GM08714 (cell line): ENCODE measurements at regions not wholly inside any gene's neighbourhood (a gene's known extent, or its start where the extent isn't known, plus 50 kb on each side); places are given as distances from the start of the nearest gene placed in this dataset.

ENCODE experiments used
- H3K4me3 ChIP-seq: fragments of 200-500 bp; sonication (Bioruptor generic); 2 replicates; pipeline ENCODE4 v1.5.1; 2014; ENCODE audit warnings: mild to moderate bottlenecking, low read length, inconsistent platforms
- ZNF274 ChIP-seq: IDR thresholded peaks from 2 replicates; pipeline ENCODE4 v1.6.1; 2012; ENCODE audit warnings: mild to moderate bottlenecking, low read depth, low read length

DNA sequence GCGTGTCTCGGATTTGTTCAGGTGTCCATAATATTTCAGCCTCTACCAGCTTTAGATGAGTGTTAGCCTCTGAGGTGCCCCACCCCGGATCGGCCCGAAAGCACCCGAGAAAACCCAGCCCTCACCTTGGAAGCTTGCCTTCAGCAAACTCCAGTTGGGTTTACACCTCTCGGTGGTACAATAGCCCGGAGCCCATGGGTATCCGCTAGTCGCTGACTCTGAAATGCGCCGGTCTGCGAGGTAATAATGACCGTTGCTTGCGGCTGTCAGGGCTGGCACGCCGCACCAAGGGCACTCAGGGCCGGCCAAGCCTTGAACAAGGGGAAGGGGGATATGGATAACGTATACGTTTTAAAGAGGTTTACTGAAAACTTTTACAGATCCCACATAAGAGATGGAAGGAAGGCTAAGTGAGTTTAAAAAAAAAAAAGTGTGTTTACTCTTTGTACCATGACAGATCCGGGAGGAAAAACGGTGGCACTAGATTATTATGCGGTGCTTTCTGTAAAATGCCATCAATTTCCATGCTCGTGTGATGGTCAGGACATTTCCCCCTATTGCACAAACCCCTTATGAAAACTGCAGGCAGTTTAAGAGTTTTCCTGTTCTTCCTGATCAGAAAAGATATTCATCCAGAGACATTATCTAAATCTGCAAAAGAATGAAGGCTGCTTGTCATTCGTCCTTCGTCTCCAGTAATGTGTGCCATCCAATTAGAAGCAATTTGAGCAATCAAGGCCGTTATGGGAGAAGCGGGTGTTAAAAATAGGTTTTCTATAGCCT, 124.2 kb downstream of the TMEM161B start:
- no peak for TF ChIP-seq ZNF274
- H3K4me3 ChIP-seq = peak overlapping the region; percentile 49; the same call in 1 of the 2 replicates

DNA sequence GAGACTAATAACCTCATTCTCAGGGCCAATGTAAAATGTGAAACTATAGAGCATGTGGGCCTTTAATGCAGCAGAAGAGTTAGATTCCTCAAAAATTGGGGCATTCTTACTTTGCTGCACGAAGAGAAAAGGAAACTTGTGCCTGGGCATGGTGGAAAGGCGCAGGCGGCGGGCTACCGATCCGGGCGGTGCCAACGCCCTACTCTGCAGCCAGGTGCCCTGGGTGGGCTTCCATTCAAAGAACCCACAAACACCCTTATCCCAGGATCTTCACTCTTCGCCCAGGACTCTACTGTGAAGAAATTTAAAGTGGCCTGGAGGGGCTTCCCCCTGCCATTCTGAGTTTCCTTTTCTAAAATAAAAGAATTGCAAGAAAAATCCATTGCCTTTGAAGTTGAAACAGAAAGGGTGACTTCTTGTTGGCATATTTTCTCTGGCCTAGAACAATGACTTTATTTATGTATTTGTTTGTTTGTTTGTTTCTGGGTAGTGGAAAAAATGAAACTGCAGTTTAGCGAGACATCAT, 124.9 kb downstream of the TMEM161B start:
- peak overlapping the region; percentile 49; the same call in 1 of the 2 replicates for H3K4me3 ChIP-seq
- TF ChIP-seq ZNF274 = no peak

DNA sequence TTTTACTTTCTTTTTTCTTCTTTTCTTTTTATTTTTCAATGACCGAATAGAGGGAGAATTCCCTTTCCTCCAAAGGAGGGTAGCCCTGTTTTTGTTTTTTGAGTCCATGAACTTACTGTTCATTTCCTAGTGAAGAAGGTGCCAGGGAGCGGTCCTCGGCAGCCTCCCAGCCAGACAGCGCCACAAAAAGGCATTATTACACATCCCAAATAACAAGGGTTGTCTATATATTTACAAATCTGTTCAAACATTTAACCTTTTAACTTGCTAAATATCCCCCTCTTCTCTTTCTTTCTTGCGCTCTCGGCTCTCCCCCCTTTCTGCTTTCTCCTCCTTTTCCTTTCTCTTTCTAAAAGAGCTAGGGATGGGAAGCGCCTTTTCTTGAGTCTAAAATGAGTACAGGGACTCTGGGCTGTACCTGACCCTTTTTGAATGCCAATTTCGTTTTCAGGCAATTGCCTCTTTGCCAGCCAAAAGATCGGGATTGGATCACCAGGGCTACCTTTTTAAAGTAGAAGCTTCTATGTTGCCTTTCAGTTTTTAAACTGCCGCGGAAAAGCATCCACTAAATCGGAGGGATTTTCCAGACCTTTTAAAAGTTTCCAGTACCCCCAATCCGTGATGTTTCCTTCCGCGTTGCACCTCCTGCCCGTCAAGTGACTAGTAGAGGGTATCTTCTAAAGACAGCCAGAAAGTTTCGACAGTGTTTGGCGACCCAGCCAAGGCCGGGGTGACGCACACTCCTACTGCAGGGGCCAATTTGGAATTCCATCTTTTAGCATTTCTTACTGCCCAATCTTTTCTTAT, 125.6 kb downstream of the TMEM161B start:
- peak overlapping the region; percentile 49; the same call in 1 of the 2 replicates for H3K4me3 ChIP-seq
- no peak for TF ChIP-seq ZNF274

DNA sequence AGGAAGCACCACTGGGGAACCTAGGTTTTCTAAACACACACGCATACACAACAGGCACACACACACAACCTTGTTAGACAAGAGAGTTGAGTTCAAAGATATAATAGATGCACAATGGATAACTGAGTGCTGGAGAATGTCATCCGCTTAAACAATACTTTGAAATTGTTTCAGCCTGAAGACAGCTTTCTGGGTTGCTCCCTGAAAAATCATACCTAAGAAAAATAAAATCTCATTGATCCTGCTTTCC, 126.1 kb downstream of the TMEM161B start:
- no peak for TF ChIP-seq ZNF274
- H3K4me3 ChIP-seq = peak overlapping the region; percentile 68

DNA sequence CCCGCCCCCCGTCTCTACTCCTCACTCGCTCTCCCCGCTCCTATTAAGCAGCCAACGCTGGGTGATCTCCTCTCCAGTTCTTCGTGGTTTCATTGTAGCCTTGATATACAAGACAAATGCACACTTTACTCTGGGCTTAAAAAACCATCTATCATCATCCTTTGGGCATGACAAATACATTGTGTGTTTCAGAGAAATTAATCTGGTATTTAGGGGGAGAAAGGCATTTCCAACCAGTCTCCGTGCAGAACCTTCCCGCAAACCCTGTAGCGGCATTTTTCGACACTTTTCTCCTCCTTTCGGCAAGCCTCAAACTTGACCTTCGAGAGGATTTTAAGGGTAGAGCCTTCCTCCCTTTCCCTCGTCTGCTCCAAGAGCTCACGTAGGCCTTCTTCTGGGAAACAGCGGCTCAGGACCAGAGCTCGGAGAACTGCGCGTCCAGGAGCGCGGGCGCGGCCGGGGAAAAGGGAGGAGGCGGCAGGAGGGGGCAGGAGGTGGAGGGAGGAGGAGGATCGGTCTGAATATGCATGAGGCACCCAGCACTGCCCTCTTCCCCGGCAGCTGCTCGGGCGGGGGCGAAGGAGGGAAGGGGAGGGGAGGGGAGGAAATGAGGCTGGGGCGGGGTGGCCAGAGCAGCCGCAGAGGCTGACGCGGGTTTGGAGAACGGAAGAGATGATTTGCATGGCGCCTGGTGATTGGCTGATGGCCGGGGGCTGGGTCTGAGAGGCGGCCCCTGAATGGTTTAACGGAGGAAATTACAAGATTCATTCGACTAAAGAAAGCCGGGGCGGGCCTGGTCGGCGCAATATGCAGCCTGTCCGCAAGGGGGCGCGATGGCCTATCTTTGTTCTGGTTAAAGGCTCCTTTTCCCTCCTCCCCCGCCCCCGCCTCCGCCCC, 127.5 kb downstream of the TMEM161B start:
- peak overlapping the region; percentile 67 for H3K4me3 ChIP-seq
- no peak for TF ChIP-seq ZNF274

DNA sequence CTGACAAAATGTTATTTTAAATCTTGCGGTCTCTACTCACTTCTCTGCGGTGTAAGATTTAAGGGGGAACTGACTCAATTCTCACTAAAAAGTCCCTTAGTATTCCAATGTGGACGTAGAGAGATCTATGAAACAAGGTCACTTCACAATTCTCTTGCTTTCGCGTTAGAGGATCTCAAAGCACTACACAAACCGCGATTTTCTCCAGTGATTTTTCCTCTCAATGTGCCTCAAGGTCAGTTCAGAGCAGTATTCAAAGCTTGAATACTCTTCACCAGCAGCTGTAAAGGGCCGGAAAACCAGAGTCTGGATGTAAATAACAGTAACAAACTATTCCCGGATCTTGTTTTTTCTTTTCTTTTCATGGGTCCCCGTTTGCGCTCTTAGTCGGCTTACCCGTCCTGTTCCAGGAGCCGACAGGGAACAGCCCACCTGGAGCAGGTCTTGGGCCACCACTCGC, 128.2 kb downstream of the TMEM161B start:
- H3K4me3 ChIP-seq = peak overlapping the region; percentile 67; the same call in 1 of the 2 replicates
- TF ChIP-seq ZNF274 = no peak

DNA sequence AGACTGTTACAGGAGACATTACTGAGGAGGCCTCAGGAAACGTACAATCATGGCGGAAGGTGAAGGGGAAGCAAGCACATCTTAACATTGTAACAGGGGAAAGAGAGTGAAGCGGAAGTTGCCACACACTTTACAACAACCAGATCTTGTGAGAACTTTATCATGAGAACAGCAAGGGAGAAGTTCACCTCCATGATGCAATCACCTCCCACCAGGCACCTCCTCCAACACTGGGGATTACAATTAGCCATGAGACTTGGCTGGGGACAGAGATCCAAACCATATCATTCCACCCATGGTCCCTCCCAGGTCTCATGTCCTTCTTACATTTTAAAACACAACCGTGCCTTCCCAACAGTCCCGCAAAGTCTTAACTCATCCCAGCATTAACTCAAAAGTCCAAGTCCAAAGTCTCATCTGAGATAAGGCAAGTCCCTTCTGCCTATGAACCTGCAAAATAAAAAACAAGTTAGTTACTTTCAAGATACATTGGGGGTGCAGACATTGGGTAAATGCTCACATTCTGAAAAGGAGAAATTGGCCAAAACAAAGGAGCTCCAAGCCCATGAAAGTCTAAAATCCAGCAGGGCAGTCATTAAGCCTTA, 138.3 kb downstream of the TMEM161B start:
- no peak overlapping the region for H3K4me3 ChIP-seq
- no peak for TF ChIP-seq ZNF274

DNA sequence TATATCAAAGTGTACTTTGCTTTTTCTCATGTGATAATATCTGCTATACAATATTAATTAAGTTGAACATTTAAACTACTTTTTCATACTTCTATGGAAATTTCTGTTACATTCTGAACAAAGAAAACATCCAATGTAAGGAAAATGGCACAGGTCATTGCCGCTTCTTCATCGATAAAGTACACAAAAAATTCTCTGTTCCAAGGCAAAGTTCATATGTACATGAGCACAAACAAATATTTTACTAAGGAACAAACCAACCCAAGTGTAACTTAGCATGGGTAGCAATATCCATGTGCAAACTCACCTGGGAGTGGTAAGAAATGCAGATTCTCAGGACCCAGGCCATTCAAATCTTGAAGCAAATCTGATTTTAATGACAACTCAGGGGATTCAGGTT, 139.8 kb downstream of the TMEM161B start:
- no peak overlapping the region for H3K4me3 ChIP-seq
- TF ChIP-seq ZNF274 = no peak

DNA sequence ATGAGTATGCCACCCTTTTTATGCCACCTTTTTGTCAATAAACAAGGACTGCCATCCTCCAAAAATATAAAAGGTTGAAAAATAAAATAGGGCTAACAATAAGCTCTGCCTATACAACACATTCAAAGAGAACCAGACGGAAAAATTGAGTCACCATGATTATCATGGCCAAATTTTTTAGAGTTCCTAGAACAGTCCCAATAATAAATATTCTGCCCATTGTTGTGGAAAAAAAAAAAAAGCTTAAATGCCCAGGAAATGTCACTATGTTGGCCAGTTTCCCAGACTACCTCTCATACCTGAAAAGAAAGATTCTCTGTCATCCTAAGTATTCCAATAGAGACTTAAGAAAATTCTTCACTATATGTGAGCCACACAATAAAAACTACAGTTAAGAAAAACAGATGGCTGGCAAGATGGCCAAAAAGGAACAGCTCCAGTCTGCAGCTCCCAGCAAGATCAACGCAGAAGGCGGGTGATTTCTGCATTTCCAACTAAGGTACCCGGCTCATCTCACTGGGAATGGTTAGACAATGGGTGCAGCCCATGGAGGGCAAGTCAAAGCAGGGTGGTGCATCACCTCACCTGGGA, 149.0 kb downstream of the TMEM161B start:
- H3K4me3 ChIP-seq = no peak overlapping the region
- TF ChIP-seq ZNF274 = no peak

DNA sequence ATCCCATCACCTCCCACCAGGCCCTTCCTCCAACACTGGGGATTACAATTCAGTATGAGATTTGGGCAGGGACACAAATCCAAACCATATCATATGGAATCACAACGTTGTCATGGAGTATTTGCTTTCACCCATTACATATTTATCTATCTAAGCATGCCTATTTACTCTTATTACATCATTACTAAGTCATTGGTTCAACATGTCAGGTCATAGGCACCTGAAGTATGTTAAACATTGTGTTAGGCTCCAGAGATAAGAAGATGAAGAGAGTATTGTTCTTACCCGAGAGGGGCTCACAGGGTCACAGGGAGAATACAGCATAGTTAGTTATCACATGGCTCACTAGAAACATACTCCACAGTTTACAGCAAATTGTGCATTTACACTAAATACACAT, 150.5 kb downstream of the TMEM161B start:
- no peak for TF ChIP-seq ZNF274
- H3K4me3 ChIP-seq = no peak overlapping the region

DNA sequence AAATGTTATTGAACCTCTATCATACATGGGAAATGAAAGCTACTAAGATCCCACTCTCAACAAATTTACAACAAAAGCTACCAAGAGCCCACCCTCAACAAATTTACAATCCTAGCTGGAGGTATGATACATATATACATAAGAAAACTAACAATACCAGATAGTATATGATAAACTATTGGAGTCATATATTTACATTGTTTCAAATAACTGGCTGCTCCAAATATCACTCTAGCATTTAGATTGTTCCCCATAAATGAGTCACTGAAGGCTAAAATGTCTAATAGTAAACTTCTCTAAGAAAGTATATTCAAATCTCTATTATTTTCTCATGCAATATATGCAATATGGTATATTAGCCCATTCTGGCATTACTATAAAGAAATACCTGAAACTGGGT, 151.1 kb downstream of the TMEM161B start:
- TF ChIP-seq ZNF274 = no peak
- no peak overlapping the region for H3K4me3 ChIP-seq

DNA sequence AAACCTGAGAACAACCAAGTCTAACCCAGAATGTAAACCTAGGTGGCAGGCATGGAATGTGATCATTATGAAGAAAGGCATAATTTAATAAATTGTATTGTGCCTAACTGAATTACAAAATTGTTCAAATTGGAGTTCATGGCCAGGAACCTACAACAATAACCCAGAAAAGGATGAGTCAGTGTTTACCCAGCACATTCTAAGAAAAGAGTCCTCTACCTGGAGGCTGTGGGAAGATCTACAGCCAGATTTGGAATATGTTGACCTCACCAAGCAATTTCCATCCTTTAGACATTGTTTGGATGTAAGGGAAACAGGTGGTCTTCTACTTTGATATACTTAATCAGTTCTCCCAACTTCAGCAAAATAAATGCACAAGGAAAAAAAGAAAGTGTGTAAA, 152.2 kb downstream of the TMEM161B start:
- no peak overlapping the region for H3K4me3 ChIP-seq
- no peak for TF ChIP-seq ZNF274

DNA sequence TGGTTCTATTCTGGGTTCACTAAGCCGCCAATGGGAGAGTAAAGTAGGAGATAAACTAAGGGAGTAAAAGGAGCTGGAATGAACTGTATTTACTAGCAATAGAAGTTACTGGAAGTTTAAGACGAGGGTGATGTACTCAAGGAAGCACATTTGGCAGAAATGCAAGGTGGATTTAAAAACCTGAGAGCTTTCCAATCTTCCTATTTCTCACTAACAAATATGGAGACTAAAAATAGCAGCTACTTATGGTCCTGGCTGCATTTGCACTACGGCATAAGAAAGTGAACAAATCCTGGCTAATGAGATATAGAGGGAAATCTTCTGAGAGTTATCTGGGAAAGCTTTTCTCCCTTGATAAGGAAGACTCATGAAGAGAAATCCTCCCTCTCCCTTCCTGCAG, 153.4 kb downstream of the TMEM161B start:
- TF ChIP-seq ZNF274 = no peak
- H3K4me3 ChIP-seq = no peak overlapping the region

DNA sequence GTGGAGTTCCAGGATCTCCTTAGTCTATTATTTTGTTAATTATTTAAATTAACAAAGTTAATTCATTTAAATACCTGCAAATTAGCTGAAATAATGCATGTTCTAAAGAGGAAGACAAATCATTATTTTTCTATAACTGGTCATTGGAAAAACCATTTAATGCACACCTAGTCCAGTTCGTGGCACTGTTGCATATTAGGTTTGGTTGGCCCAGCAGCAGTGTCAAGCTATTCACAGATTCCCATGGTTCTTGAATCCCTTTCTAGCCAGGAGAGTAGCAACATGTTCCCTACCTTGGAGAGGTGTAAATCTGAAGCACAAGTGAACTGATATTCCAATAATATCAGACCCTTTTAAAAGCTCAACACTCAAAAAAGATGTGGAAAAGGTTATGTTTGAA, 155.2 kb downstream of the TMEM161B start:
- TF ChIP-seq ZNF274 = no peak
- H3K4me3 ChIP-seq = no peak overlapping the region
